ENCODE measurements at regions not wholly inside any gene's neighbourhood (a gene's known extent, or its start where the extent isn't known, plus 50 kb on each side); places are given as distances from the start of the nearest gene placed in this dataset.

- no peak for TF ChIP-seq CTCF (IDR thresholded peaks at IDR 0.05)
- no peak for TF ChIP-seq ZFX (IDR thresholded peaks at IDR 0.05; ENCODE audit: borderline replicate concordance)
- H3K27ac ChIP-seq: no peak overlapping the region
These were observed 446.3 kb upstream of the MAP2 start for GRCh38 chr2:208977582-208977981.

GRCh38 chr2:208978946-208979345 is 444.9 kb upstream of the MAP2 start:
- TF ChIP-seq ZFX (IDR thresholded peaks at IDR 0.05; ENCODE audit: borderline replicate concordance): no peak
- TF ChIP-seq CTCF (IDR thresholded peaks at IDR 0.05): no peak
- no peak overlapping the region for H3K27ac ChIP-seq

GRCh38 chr2:208980321-208980720 is 443.5 kb upstream of the MAP2 start:
- H3K27ac ChIP-seq: no peak overlapping the region
- TF ChIP-seq ZFX (IDR thresholded peaks at IDR 0.05; ENCODE audit: borderline replicate concordance) (no peak), CTCF (IDR thresholded peaks at IDR 0.05) (no peak)

- peak overlapping the region; percentile 74 for H3K27ac ChIP-seq
These were observed 441.0 kb upstream of the MAP2 start for GRCh38 chr2:208982831-208983230.

GRCh38 chr2:208983486-208983885 is 440.4 kb upstream of the MAP2 start:
- peak overlapping the region; percentile 74 for H3K27ac ChIP-seq
- TF ChIP-seq ZFX (IDR thresholded peaks at IDR 0.05; ENCODE audit: borderline replicate concordance): no peak
- TF ChIP-seq CTCF (IDR thresholded peaks at IDR 0.05): no peak

More at GRCh38 chr2:208982831-208983230, 441.0 kb upstream of the MAP2 start:
- TF ChIP-seq ZFX (IDR thresholded peaks at IDR 0.05; ENCODE audit: borderline replicate concordance): no peak
- no peak for TF ChIP-seq CTCF (IDR thresholded peaks at IDR 0.05)

GRCh38 chr2:208984376-208985090 is 439.3 kb upstream of the MAP2 start:
- TF ChIP-seq CTCF (IDR thresholded peaks at IDR 0.05) (no peak), ZFX (IDR thresholded peaks at IDR 0.05; ENCODE audit: borderline replicate concordance) (no peak)
- H3K27ac ChIP-seq: peak overlapping the region; percentile 74

- no peak overlapping the region for H3K27ac ChIP-seq
- TF ChIP-seq CTCF (IDR thresholded peaks at IDR 0.05) (no peak), ZFX (IDR thresholded peaks at IDR 0.05; ENCODE audit: borderline replicate concordance) (no peak)
These were observed 438.2 kb upstream of the MAP2 start for GRCh38 chr2:208985644-208986043.

Data from 22Rv1 (cell line).